Skeletal muscle tissue (tissue), 3 donors: ENCODE measurements at regions not wholly inside any gene's neighbourhood (a gene's known extent, or its start where the extent isn't known, plus 50 kb on each side); places are given as distances from the start of the nearest gene placed in this dataset.

ENCODE experiments used
- H3K27ac ChIP-seq: one replicate; pipeline ENCODE4 v1.7.0; 2013; ENCODE audit warnings: mild to moderate bottlenecking, low read depth, low read length, inconsistent platforms
- H3K27me3 ChIP-seq, 3 donors: one replicate each; pipeline ENCODE4 v1.7.0; 2013; ENCODE audit warnings: low read length in 3 of 3; ENCODE audit not compliant: control insufficient read depth in 3 of 3, insufficient read depth in 3 of 3
- H3K36me3 ChIP-seq, 3 donors: one replicate each; pipeline ENCODE4 v1.7.0; 2013; ENCODE audit warnings: low read length in 3 of 3; ENCODE audit not compliant: control insufficient read depth in 3 of 3, insufficient read depth in 3 of 3
- H3K4me1 ChIP-seq, 3 donors: one replicate each; pipeline ENCODE4 v1.7.0; 2013; ENCODE audit warnings: low read length in 3 of 3, mild to moderate bottlenecking in 3 of 3; ENCODE audit not compliant: control insufficient read depth in 3 of 3, insufficient read depth in 3 of 3
- H3K4me3 ChIP-seq, 3 donors: one replicate each; pipeline ENCODE4 v1.7.0; 2013; ENCODE audit warnings: low read length in 3 of 3
- H3K9ac ChIP-seq, 3 donors: one replicate each; pipeline ENCODE4 v1.7.0; 2013; ENCODE audit warnings: low read length in 3 of 3, mild to moderate bottlenecking in 3 of 3, moderate library complexity in 2 of 3, low read depth in 1 of 3
- H3K9me3 ChIP-seq, 3 donors: one replicate each; pipeline ENCODE4 v1.7.0; 2013; ENCODE audit warnings: low read length in 3 of 3; ENCODE audit not compliant: control insufficient read depth in 3 of 3
- donor health status: Osteomylitis.

- Histone ChIP-seq H3K4me3 (no peak overlapping the region), H3K9ac (no peak overlapping the region), H3K9me3 (peaks cover 0 to 4% (median 3%) of the 10 kb centered on the region in 3 donors), H3K27me3 (peaks cover 0 to 6% (median 3%) of the 10 kb centered on the region in 3 donors), H3K27ac (no peak overlapping the region), H3K36me3 (no peaks in the 10 kb centered on the region), H3K4me1 (no peaks in the 10 kb centered on the region)
Measured at GRCh38 chr20:51233345-51233744, 210.4 kb upstream of the KCNG1 start.

- no peaks in the 10 kb centered on the region for H3K36me3 ChIP-seq
- H3K9me3 ChIP-seq: peaks cover 0 to 4% (median 3%) of the 10 kb centered on the region in 3 donors
- H3K27me3 ChIP-seq: peaks cover 0 to 6% (median 3%) of the 10 kb centered on the region in 3 donors
- H3K27ac ChIP-seq: no peak overlapping the region
- H3K9ac ChIP-seq: no peak overlapping the region
- no peak overlapping the region for H3K4me3 ChIP-seq
- no peaks in the 10 kb centered on the region for H3K4me1 ChIP-seq
Measured at GRCh38 chr20:51230727-51231126, 207.8 kb upstream of the KCNG1 start.

DNA sequence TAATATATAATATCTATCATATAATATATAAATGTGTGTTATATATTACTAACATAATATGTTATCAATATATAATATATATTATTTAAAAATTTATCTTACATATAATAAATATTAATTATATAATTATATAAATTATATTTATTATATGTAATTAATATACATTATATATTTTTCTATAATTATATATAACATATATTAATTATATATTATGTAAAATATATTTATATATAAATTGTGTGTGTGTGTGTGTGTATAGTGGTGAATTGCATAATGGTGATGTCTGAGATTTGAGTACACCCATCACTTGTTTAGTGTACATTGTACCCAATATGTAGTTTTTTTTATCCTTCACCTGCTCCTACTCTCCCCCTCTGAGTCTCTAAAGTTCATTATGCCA lies 205.9 kb upstream of the KCNG1 start:
- Histone ChIP-seq H3K4me3 (no peak overlapping the region), H3K27me3 (peaks cover 0 to 3% (median 2%) of the 10 kb centered on the region in 3 donors)

DNA sequence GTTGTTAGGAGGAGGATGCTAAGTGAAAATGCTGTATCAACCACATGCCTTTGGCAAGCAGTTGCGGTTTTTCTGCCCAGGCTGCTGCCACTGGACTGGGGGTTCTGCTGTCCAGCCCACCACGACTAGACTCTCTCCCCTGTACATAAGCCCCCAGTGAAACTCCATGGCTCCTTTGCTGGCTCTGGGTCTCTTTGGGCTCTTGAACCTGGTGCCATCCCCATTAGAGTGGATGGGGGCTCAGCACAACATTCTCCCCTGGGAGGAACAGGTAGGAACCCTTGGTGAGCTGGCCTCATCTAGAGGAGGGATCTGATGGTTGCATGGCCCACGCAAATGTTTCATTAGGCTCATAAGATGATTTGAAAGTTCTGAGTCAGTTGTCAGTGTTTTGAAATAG lies 204.8 kb upstream of the KCNG1 start:
- no peak overlapping the region for H3K9ac ChIP-seq
- no peak overlapping the region for H3K4me3 ChIP-seq
- H3K36me3 ChIP-seq: no peaks in the 10 kb centered on the region
- H3K27me3 ChIP-seq: peaks cover 0 to 3% (median 2%) of the 10 kb centered on the region in 3 donors
- no peaks in the 10 kb centered on the region for H3K4me1 ChIP-seq
- H3K27ac ChIP-seq: no peak overlapping the region
- H3K9me3 ChIP-seq: peaks cover 0 to 6% (median 0%) of the 10 kb centered on the region in 3 donors

More for the DNA sequence above, 205.9 kb upstream of the KCNG1 start:
- Histone ChIP-seq H3K4me1 (no peaks in the 10 kb centered on the region), H3K27ac (no peak overlapping the region), H3K36me3 (no peaks in the 10 kb centered on the region), H3K9me3 (peaks cover 0 to 6% (median under 1%) of the 10 kb centered on the region in 3 donors), H3K9ac (no peak overlapping the region)

- H3K27me3 ChIP-seq: peaks cover 23 to 32% (median 24%) of the 10 kb centered on the region in 3 donors
- no peak overlapping the region for H3K27ac ChIP-seq
- H3K4me3 ChIP-seq: no peak overlapping the region
- no peaks in the 10 kb centered on the region for H3K4me1 ChIP-seq
- peaks cover 0 to 2% (median 0%) of the 10 kb centered on the region in 3 donors for H3K9me3 ChIP-seq
- no peaks in the 10 kb centered on the region for H3K36me3 ChIP-seq
- H3K9ac ChIP-seq: no peak overlapping the region
Measured at GRCh38 chr20:51223183-51223720, 200.3 kb upstream of the KCNG1 start.

- Histone ChIP-seq H3K4me1 (no peaks in the 10 kb centered on the region), H3K27ac (no peak overlapping the region), H3K4me3 (no peak overlapping the region), H3K9me3 (peaks cover 0 to 5% (median 4%) of the 10 kb centered on the region in 3 donors), H3K36me3 (no peaks in the 10 kb centered on the region), H3K9ac (no peak overlapping the region), H3K27me3 (peaks cover 24 to 35% (median 31%) of the 10 kb centered on the region in 3 donors)
Measured at GRCh38 chr20:51221791-51222408, 199.0 kb upstream of the KCNG1 start.

DNA sequence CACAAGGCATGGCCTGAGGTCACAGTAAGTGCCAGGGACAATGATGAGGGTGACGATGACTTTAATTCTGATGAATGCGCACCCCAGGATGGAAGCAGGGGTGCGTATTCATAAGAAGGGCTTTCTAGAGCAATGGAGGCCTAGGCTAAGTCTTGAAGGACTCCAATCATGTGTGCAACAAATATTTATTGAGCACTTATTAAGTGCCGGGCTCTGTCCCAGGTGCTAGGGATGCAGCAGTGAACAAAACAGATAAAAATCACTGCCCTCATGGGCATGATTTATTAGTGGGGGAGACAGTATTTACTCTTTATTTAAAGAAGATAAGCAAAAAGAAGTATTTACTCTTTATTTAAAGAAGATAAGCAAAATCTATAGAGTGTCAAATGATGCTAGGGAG lies 198.2 kb upstream of the KCNG1 start:
- H3K9me3 ChIP-seq: peaks cover 0 to 8% (median 5%) of the 10 kb centered on the region in 3 donors
- no peaks in the 10 kb centered on the region for H3K4me1 ChIP-seq
- no peaks in the 10 kb centered on the region for H3K36me3 ChIP-seq
- H3K27ac ChIP-seq: no peak overlapping the region
- H3K27me3 ChIP-seq: peaks cover 24 to 35% (median 31%) of the 10 kb centered on the region in 3 donors
- H3K9ac ChIP-seq: no peak overlapping the region
- no peak overlapping the region for H3K4me3 ChIP-seq

GRCh38 chr20:51220293-51220706 lies 197.4 kb upstream of the KCNG1 start:
- Histone ChIP-seq H3K27ac (no peak overlapping the region), H3K9me3 (peaks cover 0 to 9% (median 5%) of the 10 kb centered on the region in 3 donors), H3K36me3 (no peaks in the 10 kb centered on the region), H3K4me3 (no peak overlapping the region), H3K27me3 (peaks cover 27 to 35% (median 31%) of the 10 kb centered on the region in 3 donors), H3K9ac (no peak overlapping the region), H3K4me1 (no peaks in the 10 kb centered on the region)

- no peak overlapping the region for H3K4me3 ChIP-seq
- peaks cover 0 to 9% (median 4%) of the 10 kb centered on the region in 3 donors for H3K9me3 ChIP-seq
- H3K27me3 ChIP-seq: peaks cover 28 to 35% (median 31%) of the 10 kb centered on the region in 3 donors
- H3K27ac ChIP-seq: no peak overlapping the region
- H3K36me3 ChIP-seq: no peaks in the 10 kb centered on the region
- H3K9ac ChIP-seq: no peak overlapping the region
- H3K4me1 ChIP-seq: no peaks in the 10 kb centered on the region
Measured at GRCh38 chr20:51219544-51219943, 196.6 kb upstream of the KCNG1 start.

DNA sequence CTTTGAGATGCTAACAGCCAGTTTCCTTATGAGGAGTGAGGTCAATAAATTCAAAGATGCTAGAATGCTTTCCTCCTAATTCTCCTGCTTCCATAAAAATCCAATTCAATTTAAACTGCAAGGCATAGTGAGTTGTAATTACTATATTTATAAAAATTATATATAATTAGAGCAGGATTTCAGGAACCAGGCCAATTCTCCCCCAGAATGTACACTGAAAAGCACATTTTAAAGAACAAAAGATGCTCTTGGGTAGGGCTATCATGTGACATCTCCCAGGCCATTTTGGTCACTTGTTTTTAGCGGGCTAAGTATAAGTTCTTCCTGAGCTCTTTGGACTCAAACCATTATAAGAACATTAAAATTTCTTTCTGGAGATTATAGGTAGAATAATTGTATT lies 195.7 kb upstream of the KCNG1 start:
- Histone ChIP-seq H3K9ac (no peak overlapping the region), H3K27ac (no peak overlapping the region), H3K4me3 (no peak overlapping the region), H3K4me1 (no peaks in the 10 kb centered on the region), H3K36me3 (no peaks in the 10 kb centered on the region), H3K9me3 (peaks cover 0 to 9% (median 3%) of the 10 kb centered on the region in 3 donors), H3K27me3 (peaks cover 28 to 35% (median 31%) of the 10 kb centered on the region in 3 donors)
